Type B pancreatic cell (in vitro differentiated cells): ENCODE measurements at regions not wholly inside any gene's neighbourhood (a gene's known extent, or its start where the extent isn't known, plus 50 kb on each side); places are given as distances from the start of the nearest gene placed in this dataset.

Experiments
- DNase-seq: peaks from one replicate; pipeline ENCODE4 v3.0.0; 2021; ENCODE audit warnings: mixed read lengths; ENCODE audit not compliant: unreplicated experiment; ENCODE audit errors: extremely low spot score
- H3K27ac Mint-ChIP-seq: 2 replicates; pipeline ENCODE4 v1.8.0; 2021; ENCODE audit warnings: mild to moderate bottlenecking, mixed read lengths
- H3K27me3 Mint-ChIP-seq: 2 replicates; pipeline ENCODE4 v1.8.0; 2021; ENCODE audit warnings: mixed read lengths
- H3K36me3 Mint-ChIP-seq: 2 replicates; pipeline ENCODE4 v1.8.0; 2021; ENCODE audit warnings: mixed read lengths
- H3K4me1 Mint-ChIP-seq: one replicate; pipeline ENCODE4 v1.8.0; 2021; ENCODE audit warnings: mixed read lengths; ENCODE audit not compliant: unreplicated experiment
- H3K4me3 Mint-ChIP-seq: 2 replicates; pipeline ENCODE4 v1.8.0; 2021; ENCODE audit warnings: mild to moderate bottlenecking, mixed read lengths
- H3K9me3 Mint-ChIP-seq: 2 replicates; pipeline ENCODE4 v1.8.0; 2021; ENCODE audit warnings: mixed read lengths
- CTCF ChIP-seq: fragments of 200-600 bp; sonication (generic); conservative IDR thresholded peaks from 2 replicates; pipeline ENCODE4 v1.5.0; 2021; ENCODE audit warnings: antibody characterized with exemption, mild to moderate bottlenecking

DNA sequence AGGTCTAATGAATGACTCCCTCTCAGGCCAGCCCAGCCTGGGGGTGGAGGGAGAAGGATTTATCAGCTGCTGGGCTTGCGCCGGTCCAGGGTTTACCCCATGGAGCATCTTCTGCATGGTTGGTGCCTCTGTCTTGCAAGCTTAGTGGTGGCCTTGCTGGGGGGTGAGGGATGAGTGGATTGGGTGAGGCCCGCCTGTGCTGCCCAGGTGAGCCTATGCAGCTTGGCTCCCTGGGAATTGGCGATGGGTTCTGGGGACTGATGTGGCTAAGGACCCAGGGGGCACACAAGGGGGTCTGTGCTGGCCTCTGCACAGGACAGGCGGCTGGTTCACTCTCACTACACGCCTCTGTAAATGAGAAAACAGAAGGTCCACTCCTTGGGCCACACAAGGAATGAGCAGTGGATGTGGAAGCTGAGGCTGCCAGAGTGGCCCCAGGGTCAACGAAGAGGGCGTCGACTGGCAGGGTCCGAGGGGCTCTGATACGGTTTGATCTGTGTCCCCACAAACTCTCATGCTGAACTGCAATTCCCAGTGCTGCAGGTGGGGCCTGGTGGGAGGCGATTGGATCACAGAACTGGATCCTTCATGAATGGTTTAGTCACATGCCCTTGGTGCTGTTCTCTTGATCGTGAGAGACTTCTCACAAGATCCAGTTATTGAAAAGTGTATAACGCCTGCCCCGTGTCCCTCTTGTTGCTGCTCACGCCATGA is 151.6 kb upstream of the HDAC4 start:
- H3K27ac Mint-ChIP-seq, result no peak overlapping the region
- DNase-seq, result no peak
- TF ChIP-seq CTCF, result no peak
- no peaks in the 10 kb centered on the region for H3K9me3 Mint-ChIP-seq
- H3K36me3 Mint-ChIP-seq, result no peaks in the 10 kb centered on the region
- peaks cover 45% of the 10 kb centered on the region for H3K27me3 Mint-ChIP-seq
- H3K4me3 Mint-ChIP-seq, result no peak overlapping the region
- no peaks in the 10 kb centered on the region for H3K4me1 Mint-ChIP-seq

DNA sequence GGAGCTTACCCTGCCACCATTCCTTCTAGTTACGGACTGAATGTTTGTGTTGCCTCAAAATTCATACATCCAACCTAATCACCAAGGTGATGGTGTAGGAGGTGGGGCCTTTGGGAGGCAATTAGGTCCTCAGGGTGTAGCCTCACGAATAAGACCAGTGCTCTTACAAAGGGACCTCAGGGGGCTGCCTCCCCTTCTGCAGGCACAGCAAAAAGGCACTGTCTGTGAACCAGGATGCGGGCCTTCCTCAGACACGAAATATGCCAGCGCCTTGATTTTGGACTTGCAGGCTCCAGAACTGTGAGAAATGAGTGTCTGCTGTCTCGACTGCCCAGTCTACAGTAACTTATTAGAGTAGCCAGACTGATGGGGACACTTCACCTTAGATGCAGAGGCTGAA is 150.4 kb upstream of the HDAC4 start:
- H3K36me3 Mint-ChIP-seq, result no peaks in the 10 kb centered on the region
- no peaks in the 10 kb centered on the region for H3K4me1 Mint-ChIP-seq
- H3K27ac Mint-ChIP-seq, result no peak overlapping the region
- no peak for TF ChIP-seq CTCF
- no peaks in the 10 kb centered on the region for H3K9me3 Mint-ChIP-seq
- H3K27me3 Mint-ChIP-seq, result peaks cover 41% of the 10 kb centered on the region
- DNase-seq, result no peak
- no peak overlapping the region for H3K4me3 Mint-ChIP-seq

GRCh38 chr2:239550357-239550756 is 149.5 kb upstream of the HDAC4 start:
- DNase-seq, result no peak
- Mint-ChIP-seq H3K27ac (no peak overlapping the region), H3K36me3 (no peaks in the 10 kb centered on the region), H3K27me3 (peaks cover 36% of the 10 kb centered on the region), H3K4me1 (no peaks in the 10 kb centered on the region), H3K4me3 (no peak overlapping the region), H3K9me3 (no peaks in the 10 kb centered on the region)
- no peak for TF ChIP-seq CTCF

- Mint-ChIP-seq H3K27me3 (peaks cover 32% of the 10 kb centered on the region), H3K9me3 (no peaks in the 10 kb centered on the region), H3K4me3 (no peak overlapping the region), H3K27ac (no peak overlapping the region), H3K36me3 (no peaks in the 10 kb centered on the region), H3K4me1 (no peaks in the 10 kb centered on the region)
- DNase-seq, result no peak
- TF ChIP-seq CTCF, result no peak
These were observed 149.0 kb upstream of the HDAC4 start for GRCh38 chr2:239549711-239550255.

- Mint-ChIP-seq H3K27ac (no peak overlapping the region), H3K27me3 (peaks cover 28% of the 10 kb centered on the region), H3K4me3 (no peak overlapping the region), H3K4me1 (no peaks in the 10 kb centered on the region), H3K9me3 (no peaks in the 10 kb centered on the region), H3K36me3 (no peaks in the 10 kb centered on the region)
- no peak for DNase-seq
- no peak for TF ChIP-seq CTCF
These were observed 148.3 kb upstream of the HDAC4 start for GRCh38 chr2:239548965-239549595.
